ENCODE measurements at regions not wholly inside any gene's neighbourhood (a gene's known extent, or its start where the extent isn't known, plus 50 kb on each side); places are given as distances from the start of the nearest gene placed in this dataset.
A peak's percentile ranks its signal among the peaks of the same experiment; 100 is the strongest.
"Not testable (repeated sequence)": the region's sequence is repeated elsewhere in the genome, so short reads cannot be mapped to it uniquely, and the experiment has no call there.

- DNase-seq, result no peak
Measured at GRCh38 chr6:81561071-81561564, 191.4 kb downstream of the TENT5A start.

GRCh38 chr6:81557811-81558210 lies 194.7 kb downstream of the TENT5A start:
- DNase-seq, result no peak

GRCh38 chr6:81556551-81556950 lies 195.9 kb downstream of the TENT5A start:
- no peak for DNase-seq

- DNase-seq, result no peak
Measured at GRCh38 chr6:81553216-81553615, 199.3 kb downstream of the TENT5A start.

GRCh38 chr6:81552644-81553043 lies 199.8 kb downstream of the TENT5A start:
- DNase-seq, result no peak

GRCh38 chr6:81547149-81547548 lies 205.3 kb downstream of the TENT5A start:
- DNase-seq, result no peak

GRCh38 chr6:81534934-81535465 lies 217.5 kb downstream of the TENT5A start:
- DNase-seq, result no peak

GRCh38 chr6:81531869-81532561 lies 220.5 kb downstream of the TENT5A start:
- no peak for DNase-seq

- DNase-seq, result no peak
Measured at GRCh38 chr6:81517455-81517854, 235.0 kb downstream of the TENT5A start.

- DNase-seq, result no peak
Measured at GRCh38 chr6:81515562-81516453, 236.7 kb downstream of the TENT5A start.

- not testable (repeated sequence) for DNase-seq
Measured at GRCh38 chr6:81514195-81514594, 238.3 kb downstream of the TENT5A start.

- no peak for DNase-seq
Measured at GRCh38 chr6:81511423-81511822, 241.1 kb downstream of the TENT5A start.

GRCh38 chr6:81495999-81496398 lies 256.5 kb downstream of the TENT5A start:
- no peak for DNase-seq

- no peak for DNase-seq
Measured at GRCh38 chr6:81491454-81492101, 260.9 kb downstream of the TENT5A start.

GRCh38 chr6:81487489-81487888 lies 265.0 kb downstream of the TENT5A start:
- DNase-seq, result no peak

GRCh38 chr6:81486234-81486633 lies 266.2 kb downstream of the TENT5A start:
- DNase-seq, result no peak

- DNase-seq, result no peak
Measured at GRCh38 chr6:81485395-81485794, 267.1 kb downstream of the TENT5A start.

GRCh38 chr6:81484251-81484650 lies 268.2 kb downstream of the TENT5A start:
- no peak for DNase-seq

GRCh38 chr6:81480139-81480538 lies 272.3 kb downstream of the TENT5A start:
- DNase-seq, result no peak

- no peak for DNase-seq
Measured at GRCh38 chr6:81476881-81477280, 275.6 kb downstream of the TENT5A start.

GRCh38 chr6:81475646-81476045 lies 276.8 kb downstream of the TENT5A start:
- DNase-seq, result no peak

- peak; percentile 2 for DNase-seq
Measured at GRCh38 chr6:81465859-81466258, 286.6 kb downstream of the TENT5A start.

GRCh38 chr6:81456416-81456815 lies 296.1 kb downstream of the TENT5A start:
- no peak for DNase-seq

Measured in activated CD4-positive, alpha-beta T cell treated with anti-CD3 and anti-CD28 coated beads, Interleukin-10, Interleukin-2, amounts not matched to agents 100 ng/mL and 50 ng/mL, durations not matched to agents 16 hours and 8 hours (primary cell).